Fibroblast of villous mesenchyme (primary cell): ENCODE measurements at regions not wholly inside any gene's neighbourhood (a gene's known extent, or its start where the extent isn't known, plus 50 kb on each side); places are given as distances from the start of the nearest gene placed in this dataset.
"Not testable (repeated sequence)": the region's sequence is repeated elsewhere in the genome, so short reads cannot be mapped to it uniquely, and the experiment has no call there.

Source experiments
- DNase-seq: peaks from one replicate; pipeline ENCODE4 v3.0.0-alpha.2; 2010; ENCODE audit warnings: low read depth
- H3K4me3 ChIP-seq: 2 replicates; pipeline ENCODE4 v1.5.1; 2011; ENCODE audit warnings: low read depth, mild to moderate bottlenecking, low read length
- TF ChIP-seq, protein P1 (sequence below): IDR thresholded peaks from 2 replicates; pipeline ENCODE4 v1.5.1; 2012; ENCODE audit warnings: low read depth, mild to moderate bottlenecking, low read length; ENCODE audit not compliant: insufficient read depth

DNA sequence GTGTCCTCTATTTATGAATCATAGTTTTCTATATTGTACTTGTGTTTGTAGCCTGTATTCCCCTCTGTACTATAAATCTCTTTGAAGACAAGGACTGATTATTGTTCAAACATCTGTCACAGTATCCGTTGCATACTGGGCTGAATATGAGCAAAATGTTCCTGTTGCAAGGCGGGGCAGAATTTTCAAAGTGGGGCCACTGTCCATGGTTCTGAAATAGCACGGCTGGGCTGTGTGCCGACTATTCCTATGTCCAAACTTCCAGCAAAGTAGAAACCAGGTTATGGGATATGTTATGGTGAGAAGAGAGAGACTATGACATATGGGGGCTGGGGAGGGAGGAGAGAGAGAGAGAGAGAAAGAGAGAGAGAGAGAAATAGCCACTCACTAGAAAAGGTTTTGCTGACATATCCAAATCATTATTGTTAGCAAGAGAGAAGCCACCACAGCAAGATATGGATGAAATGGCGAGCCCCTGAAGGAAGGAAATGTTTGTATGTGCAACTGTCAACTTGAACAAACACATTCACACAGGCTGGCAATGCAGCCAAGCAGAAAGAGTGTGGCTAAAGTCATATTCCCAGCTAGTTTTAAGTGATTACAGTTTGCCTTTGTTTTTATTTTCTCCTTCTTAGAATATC, 107.0 kb upstream of the GPR12 start:
- H3K4me3 ChIP-seq, result no peak overlapping the region
- peak; percentile 28 for DNase-seq
- TF ChIP-seq, protein P1, sequence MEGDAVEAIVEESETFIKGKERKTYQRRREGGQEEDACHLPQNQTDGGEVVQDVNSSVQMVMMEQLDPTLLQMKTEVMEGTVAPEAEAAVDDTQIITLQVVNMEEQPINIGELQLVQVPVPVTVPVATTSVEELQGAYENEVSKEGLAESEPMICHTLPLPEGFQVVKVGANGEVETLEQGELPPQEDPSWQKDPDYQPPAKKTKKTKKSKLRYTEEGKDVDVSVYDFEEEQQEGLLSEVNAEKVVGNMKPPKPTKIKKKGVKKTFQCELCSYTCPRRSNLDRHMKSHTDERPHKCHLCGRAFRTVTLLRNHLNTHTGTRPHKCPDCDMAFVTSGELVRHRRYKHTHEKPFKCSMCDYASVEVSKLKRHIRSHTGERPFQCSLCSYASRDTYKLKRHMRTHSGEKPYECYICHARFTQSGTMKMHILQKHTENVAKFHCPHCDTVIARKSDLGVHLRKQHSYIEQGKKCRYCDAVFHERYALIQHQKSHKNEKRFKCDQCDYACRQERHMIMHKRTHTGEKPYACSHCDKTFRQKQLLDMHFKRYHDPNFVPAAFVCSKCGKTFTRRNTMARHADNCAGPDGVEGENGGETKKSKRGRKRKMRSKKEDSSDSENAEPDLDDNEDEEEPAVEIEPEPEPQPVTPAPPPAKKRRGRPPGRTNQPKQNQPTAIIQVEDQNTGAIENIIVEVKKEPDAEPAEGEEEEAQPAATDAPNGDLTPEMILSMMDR, result no peak

DNA sequence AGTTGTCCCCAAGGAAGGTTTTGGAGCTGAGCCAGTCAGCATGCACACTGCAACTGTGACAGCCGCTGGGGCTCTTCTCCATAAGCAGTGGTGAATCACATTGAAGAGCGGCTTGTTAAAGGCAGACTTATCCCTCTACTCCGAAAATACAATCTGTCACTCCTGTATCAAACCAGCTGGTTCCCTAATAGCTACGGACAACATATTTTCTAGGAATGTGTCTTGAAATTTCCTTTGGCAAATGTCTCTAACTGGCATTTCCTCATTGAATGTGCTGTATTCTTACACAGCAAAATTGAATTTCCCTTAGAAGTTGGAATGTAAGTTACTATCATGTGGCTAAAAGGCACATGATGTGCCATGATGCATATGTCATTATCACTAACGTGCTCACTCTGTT, 104.0 kb upstream of the GPR12 start:
- TF ChIP-seq, protein P1, result no peak
- H3K4me3 ChIP-seq, result no peak overlapping the region
- no peak for DNase-seq

DNA sequence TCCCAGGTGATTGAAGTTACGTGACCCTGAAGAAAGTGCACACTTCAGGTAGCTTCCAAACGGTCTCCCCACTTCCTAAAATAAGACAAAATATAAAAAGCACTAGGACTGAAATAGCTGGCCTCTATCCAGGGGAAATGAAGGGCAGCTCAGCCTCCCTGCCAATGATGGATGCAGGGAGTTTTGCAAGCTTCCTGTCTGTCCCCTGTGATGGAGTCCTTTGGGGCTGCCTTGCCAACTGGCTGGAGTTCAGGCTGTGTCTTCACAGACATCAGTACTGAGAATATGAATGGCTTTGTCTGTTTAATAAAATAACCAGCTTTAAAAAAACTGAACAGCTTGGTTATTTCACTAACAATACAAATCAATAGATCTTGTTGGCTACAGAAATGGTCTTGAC, 101.4 kb upstream of the GPR12 start:
- no peak for DNase-seq
- TF ChIP-seq, protein P1, result no peak
- no peak overlapping the region for H3K4me3 ChIP-seq

DNA sequence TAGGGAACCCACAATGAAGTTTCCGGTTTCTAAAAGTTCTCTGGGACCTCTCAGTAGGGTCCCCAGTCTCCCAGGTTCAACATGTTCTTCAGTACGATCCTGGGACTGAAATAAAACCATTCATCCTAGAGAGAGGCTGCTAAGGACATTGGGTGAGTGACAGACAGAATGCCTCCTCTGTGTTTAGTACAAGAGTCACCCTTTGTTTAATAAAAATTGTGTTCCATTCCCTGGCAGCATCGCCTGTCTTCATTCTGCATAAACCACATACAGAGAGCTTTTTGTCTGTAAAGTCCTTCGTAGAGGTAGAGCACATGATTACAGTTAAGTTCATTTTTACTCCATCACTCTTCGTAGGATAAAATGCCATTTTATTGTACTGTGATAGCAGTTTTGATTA, 95.3 kb upstream of the GPR12 start:
- DNase-seq, result no peak
- TF ChIP-seq, protein P1, result no peak
- no peak overlapping the region for H3K4me3 ChIP-seq

DNA sequence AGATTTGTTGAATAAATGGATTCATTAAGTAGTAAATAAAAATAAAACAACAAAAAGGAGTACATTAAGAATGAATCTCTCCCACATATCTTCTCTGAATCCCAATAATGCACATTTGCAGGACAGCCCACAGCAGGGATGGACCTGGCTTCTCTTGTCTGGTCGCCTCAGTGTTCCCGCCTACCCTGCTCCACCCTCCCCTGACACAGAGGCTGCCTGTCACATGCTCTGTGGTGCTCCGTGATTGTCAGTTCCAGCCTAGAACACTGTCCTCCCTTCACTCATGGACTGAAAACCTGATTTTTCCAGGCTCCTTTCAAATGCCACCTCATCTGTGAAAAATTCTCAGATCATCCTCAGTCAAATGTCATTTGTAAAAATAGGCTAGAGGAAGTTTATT, 94.5 kb upstream of the GPR12 start:
- no peak overlapping the region for H3K4me3 ChIP-seq
- DNase-seq, result no peak
- TF ChIP-seq, protein P1, result no peak

DNA sequence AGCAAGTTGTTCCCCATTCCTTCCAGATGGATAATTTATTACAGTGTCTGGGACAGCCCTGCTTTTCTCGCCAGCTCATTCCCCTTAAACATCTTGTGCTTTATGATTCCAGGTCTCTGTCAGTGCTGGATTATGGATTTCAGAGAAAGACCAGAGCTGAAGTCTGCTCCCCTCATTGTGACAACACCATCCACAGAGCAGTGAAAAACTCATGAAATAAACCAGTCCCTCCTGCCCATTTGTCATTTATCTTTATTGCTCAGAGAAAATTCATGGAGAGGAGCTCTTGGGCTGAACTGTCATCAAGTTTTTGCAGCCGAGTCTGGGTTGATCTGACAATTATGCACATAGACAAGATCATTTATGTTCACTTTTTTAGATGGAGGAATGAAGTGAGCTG, 92.7 kb upstream of the GPR12 start:
- no peak overlapping the region for H3K4me3 ChIP-seq
- peak; percentile 1 for DNase-seq
- TF ChIP-seq, protein P1, result no peak

DNA sequence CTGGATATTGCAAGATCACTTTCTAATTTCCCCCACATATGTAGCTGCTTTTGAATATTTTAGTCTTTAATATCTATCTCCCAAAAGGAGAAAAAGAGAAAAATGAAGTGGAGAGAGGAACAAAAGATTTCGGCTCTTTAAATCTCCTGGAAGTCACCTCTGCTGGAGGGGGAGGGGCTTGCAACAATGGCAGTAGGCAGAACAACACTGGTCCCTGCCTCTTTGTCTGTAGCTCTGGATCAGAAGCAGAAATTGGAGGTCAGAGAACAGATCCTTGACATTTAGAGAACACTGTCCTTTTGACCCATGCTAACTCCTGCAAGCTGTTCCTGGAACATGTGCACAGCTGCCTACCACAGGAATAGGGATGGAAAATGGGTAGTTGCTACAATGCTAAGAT, 86.7 kb upstream of the GPR12 start:
- no peak for DNase-seq
- no peak overlapping the region for H3K4me3 ChIP-seq
- TF ChIP-seq, protein P1, result no peak

DNA sequence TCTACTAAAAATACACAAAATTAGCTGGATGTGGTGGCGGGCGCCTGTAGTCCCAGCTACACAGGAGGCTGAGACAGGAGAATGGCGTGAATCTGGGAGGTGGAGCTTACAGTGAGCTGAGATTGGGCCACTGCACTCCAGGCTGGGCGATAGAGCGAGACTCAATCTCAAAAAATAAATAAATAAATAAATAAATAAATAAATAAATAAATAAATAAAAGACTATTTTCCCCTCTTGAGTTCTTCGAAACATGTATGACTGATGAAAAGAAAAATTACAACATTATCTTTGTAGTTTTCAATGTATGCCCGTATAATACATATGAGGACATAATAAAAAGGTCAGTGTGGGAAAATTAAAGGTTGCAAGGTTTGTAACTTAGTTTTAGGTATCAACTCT, 84.5 kb upstream of the GPR12 start:
- H3K4me3 ChIP-seq, DNase-seq: not testable (repeated sequence)
